ENCODE measurements at regions not wholly inside any gene's neighbourhood (a gene's known extent, or its start where the extent isn't known, plus 50 kb on each side); places are given as distances from the start of the nearest gene placed in this dataset.
"Not testable (repeated sequence)": the region's sequence is repeated elsewhere in the genome, so short reads cannot be mapped to it uniquely, and the experiment has no call there.

DNA sequence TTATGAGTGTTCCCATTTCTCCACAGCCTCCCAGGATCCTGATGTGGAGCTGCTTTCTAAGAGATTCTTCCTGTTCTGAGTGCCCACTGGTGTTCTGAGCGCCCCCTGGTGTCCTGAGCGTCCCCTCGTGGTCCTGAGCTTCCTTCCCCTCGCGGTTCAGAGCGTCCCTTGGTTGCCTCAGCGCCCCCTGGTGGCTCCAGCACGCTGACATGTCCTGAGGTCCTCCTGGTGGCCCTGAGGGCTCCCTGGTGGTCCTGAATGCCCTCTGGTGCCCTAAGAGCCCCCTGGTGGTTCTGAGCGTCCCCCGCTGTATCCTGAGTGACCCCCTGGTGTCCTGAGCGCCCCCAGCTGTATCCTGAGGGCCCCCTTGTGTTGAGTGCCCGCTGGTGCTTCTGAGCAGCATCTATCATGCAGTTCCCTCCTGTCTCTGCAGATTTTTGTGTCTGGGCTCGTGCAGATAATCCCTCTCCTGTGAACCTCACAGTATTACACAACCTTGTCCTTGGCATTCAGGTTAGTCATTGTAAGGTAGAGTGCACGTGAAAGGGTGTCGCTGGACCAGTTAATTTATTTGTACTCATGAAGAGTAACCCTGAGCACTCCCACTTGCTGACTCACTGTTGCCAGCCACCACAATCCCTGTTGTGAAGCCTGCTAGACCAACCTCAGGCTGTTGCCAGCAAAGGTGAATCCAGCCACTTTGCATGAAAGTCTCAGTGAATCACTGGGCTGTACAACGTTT, 1214.9 kb downstream of the TMEM121 start:
- H3K27ac ChIP-seq (ENCODE audit: extremely low read length, insufficient read depth, low read length); H3K4me3 ChIP-seq (replicated peaks in 1 of 3; ENCODE audit: insufficient read depth in 1 of 3, low read depth in 2 of 3, low read length in 3 of 3); DNase-seq (ENCODE audit: low spot score); H4K20me1 ChIP-seq (ENCODE audit: insufficient read depth, low read length); FAIRE-seq; H3K9ac ChIP-seq (ENCODE audit: insufficient read depth, low read depth, low read length); H3K4me2 ChIP-seq (ENCODE audit: low read depth, low read length); H3K27me3 ChIP-seq (ENCODE audit: control insufficient read depth in 1 of 2, insufficient read depth in 2 of 2, low read length in 2 of 2); H2AFZ ChIP-seq (ENCODE audit: low read length); H3K4me1 ChIP-seq (ENCODE audit: insufficient read depth, low read length); in situ Hi-C loops (cut with HindIII; ENCODE audit: extremely low pct_ligation_motif_present, low pct_unique_long_range_greater_than_20kb); ATAC-seq; H3K79me2 ChIP-seq (ENCODE audit: insufficient read depth, low read length); BruUV-seq (replicated peaks); POLR2A ChIA-PET; intact Hi-C loops (cut with micrococcal nuclease; ENCODE audit: unreplicated experiment); H3K36me3 ChIP-seq (replicated peaks in 1 of 2; ENCODE audit: control insufficient read depth in 1 of 2, insufficient read depth in 2 of 2, low read length in 2 of 2); H3K9me3 ChIP-seq (ENCODE audit: low read length): not testable (repeated sequence)
- WGBS (ENCODE audit: low lambda C conversion rate) = no CpG with 5 or more reads among the region's 16 CpGs
- CTCF ChIA-PET (ENCODE audit: low intra/inter-chr PET ratio, low total read pairs) = interaction anchor here (0.7 kb wide), 1 partner anchor 46 kb away, joined by 3 read pairs; no protein-coding TSS in a partner anchor
- peak; percentile 27; the same call in 1 of the 2 replicates for TF ChIP-seq CTCF (CRISPR knock-in tag; IDR thresholded peaks at IDR 0.05)

DNA sequence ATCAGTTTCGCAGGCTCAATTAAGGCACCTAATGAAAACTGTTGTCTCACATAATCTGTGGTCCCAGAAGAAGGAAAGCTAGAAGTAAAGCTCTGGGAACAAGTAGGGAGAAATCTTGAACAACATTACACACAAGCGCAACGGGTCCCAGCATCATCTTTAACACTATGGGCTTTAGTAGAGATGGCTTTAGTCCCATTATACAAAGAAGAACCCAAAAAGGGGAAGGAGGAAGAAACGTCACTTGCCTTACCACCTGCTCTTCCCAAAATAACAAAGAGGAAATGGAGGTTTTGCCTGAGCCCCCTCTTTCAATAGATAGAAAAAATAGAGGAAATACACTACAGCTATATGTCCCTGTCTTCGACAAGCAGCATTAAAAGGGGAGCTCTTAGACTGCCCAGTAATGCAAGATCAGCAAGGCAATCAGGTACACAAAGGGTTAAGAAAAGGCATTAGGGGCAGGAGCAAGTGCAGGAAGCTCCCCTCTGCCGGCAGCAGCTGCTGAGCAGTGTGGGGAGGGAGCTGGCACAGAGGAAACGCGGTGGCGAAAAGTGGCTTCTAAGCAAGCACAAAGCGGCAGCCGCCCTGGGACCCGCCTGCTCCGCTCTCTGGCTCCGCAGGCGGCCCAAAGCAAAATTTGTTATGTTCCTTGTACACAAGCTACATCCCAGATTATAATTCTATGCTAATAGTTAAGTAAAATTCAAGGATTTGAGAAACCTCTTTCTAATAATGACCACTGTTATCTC, 1218.8 kb downstream of the TMEM121 start:
- CTCF ChIA-PET (ENCODE audit: low intra/inter-chr PET ratio, low total read pairs); H3K4me3 ChIP-seq (replicated peaks in 1 of 3; ENCODE audit: insufficient read depth in 1 of 3, low read depth in 2 of 3, low read length in 3 of 3); H3K4me2 ChIP-seq (ENCODE audit: low read depth, low read length); H2AFZ ChIP-seq (ENCODE audit: low read length); H3K4me1 ChIP-seq (ENCODE audit: insufficient read depth, low read length); H3K27ac ChIP-seq (ENCODE audit: extremely low read length, insufficient read depth, low read length); H4K20me1 ChIP-seq (ENCODE audit: insufficient read depth, low read length); in situ Hi-C loops (cut with HindIII; ENCODE audit: extremely low pct_ligation_motif_present, low pct_unique_long_range_greater_than_20kb); BruUV-seq (replicated peaks); H3K79me2 ChIP-seq (ENCODE audit: insufficient read depth, low read length); H3K9ac ChIP-seq (ENCODE audit: insufficient read depth, low read depth, low read length); H3K27me3 ChIP-seq (ENCODE audit: control insufficient read depth in 1 of 2, insufficient read depth in 2 of 2, low read length in 2 of 2); intact Hi-C loops (cut with micrococcal nuclease; ENCODE audit: unreplicated experiment); DNase-seq (ENCODE audit: low spot score); H3K9me3 ChIP-seq (ENCODE audit: low read length); ATAC-seq; FAIRE-seq; H3K36me3 ChIP-seq (replicated peaks in 1 of 2; ENCODE audit: control insufficient read depth in 1 of 2, insufficient read depth in 2 of 2, low read length in 2 of 2); POLR2A ChIA-PET: not testable (repeated sequence)
- 3% methylated on average over 13 of the region's 15 CpGs for WGBS (ENCODE audit: low lambda C conversion rate)
- 0 out of 2 replicates have a peak, but pooled peaks have one; percentile 16 for TF ChIP-seq ZNF652 (CRISPR knock-in tag; IDR thresholded peaks at IDR 0.05; ENCODE audit: borderline replicate concordance, low read depth)

- H3K79me2 ChIP-seq (ENCODE audit: insufficient read depth, low read length); H3K9ac ChIP-seq (ENCODE audit: insufficient read depth, low read depth, low read length); CTCF ChIA-PET (ENCODE audit: low intra/inter-chr PET ratio, low total read pairs); H3K36me3 ChIP-seq (replicated peaks in 1 of 2; ENCODE audit: control insufficient read depth in 1 of 2, insufficient read depth in 2 of 2, low read length in 2 of 2); DNase-seq (ENCODE audit: low spot score); H3K4me3 ChIP-seq (replicated peaks in 1 of 3; ENCODE audit: insufficient read depth in 1 of 3, low read depth in 2 of 3, low read length in 3 of 3); H3K4me1 ChIP-seq (ENCODE audit: insufficient read depth, low read length); BruUV-seq (replicated peaks); H3K4me2 ChIP-seq (ENCODE audit: low read depth, low read length); ATAC-seq; H3K27ac ChIP-seq (ENCODE audit: extremely low read length, insufficient read depth, low read length); FAIRE-seq; H3K27me3 ChIP-seq (ENCODE audit: control insufficient read depth in 1 of 2, insufficient read depth in 2 of 2, low read length in 2 of 2); intact Hi-C loops (cut with micrococcal nuclease; ENCODE audit: unreplicated experiment); H2AFZ ChIP-seq (ENCODE audit: low read length); H4K20me1 ChIP-seq (ENCODE audit: insufficient read depth, low read length); POLR2A ChIA-PET; H3K9me3 ChIP-seq (ENCODE audit: low read length); in situ Hi-C loops (cut with HindIII; ENCODE audit: extremely low pct_ligation_motif_present, low pct_unique_long_range_greater_than_20kb): not testable (repeated sequence)
- no CpG with 5 or more reads among the region's 3 CpGs for WGBS (ENCODE audit: low lambda C conversion rate)
These were observed 1223.7 kb downstream of the TMEM121 start for GRCh38 chr14:106750089-106750488.

Measured in HepG2 (cell line).